IMR-90 (cell line): ENCODE measurements at regions not wholly inside any gene's neighbourhood (a gene's known extent, or its start where the extent isn't known, plus 50 kb on each side); places are given as distances from the start of the nearest gene placed in this dataset.

Experiments used
- ATAC-seq: fragments of 200-7000 bp; cut with Tn5 transposase; 2 replicates; pipeline ENCODE4 v1.9.1; 2020; ENCODE audit warnings: low read depth, mild to moderate bottlenecking, moderate library complexity
- BruUV-seq: library from RNA; stranded (reverse); fragments of 400-500 nt; replicated peaks from 2 replicates; lab custom pipeline; 2021; lab: Mats Ljungman, UMichigan
- CTCF ChIA-PET: fragments of 300-600 bp; formaldehyde crosslinking; extraction: SDS; loops from one replicate; lab custom pipeline; 2021; ENCODE audit warnings: antibody characterized with exemption; lab: Yijun Ruan, JAX
- POLR2A ChIA-PET: fragments of 300-600 bp; sonication (Branson Sonifier 250); formaldehyde crosslinking; loops from one replicate; lab custom pipeline; 2022; ENCODE audit warnings: antibody characterized with exemption; ENCODE audit not compliant: unreplicated experiment; lab: Charles Lee
- DNase-seq: peaks from one replicate; pipeline ENCODE4 v3.0.0; 2013
- H2AFZ ChIP-seq: replicated peaks from 2 replicates; pipeline ENCODE3; 2013; ENCODE audit warnings: low read length, mild to moderate bottlenecking; ENCODE audit not compliant: poor library complexity
- H2AK5ac ChIP-seq: 2 replicates; pipeline ENCODE4 v1.6.1; 2013; ENCODE audit warnings: low read depth, low read length, inconsistent platforms
- H2AK9ac ChIP-seq: replicated peaks from 2 replicates; pipeline ENCODE3; 2013; ENCODE audit warnings: mild to moderate bottlenecking, low read depth, low read length, moderate library complexity; ENCODE audit not compliant: poor library complexity
- H2BK120ac ChIP-seq: 2 replicates; pipeline ENCODE4 v1.6.1; 2013; ENCODE audit warnings: low read depth, low read length, inconsistent platforms
- H2BK15ac ChIP-seq: 3 replicates; pipeline ENCODE4 v1.6.1; 2013; ENCODE audit warnings: low read depth, low read length, inconsistent platforms
- H2BK20ac ChIP-seq: 2 replicates; pipeline ENCODE4 v1.6.1; 2013; ENCODE audit warnings: low read depth, mild to moderate bottlenecking, inconsistent platforms, low read length, moderate library complexity
- H2BK5ac ChIP-seq: 2 replicates; pipeline ENCODE4 v1.6.1; 2013; ENCODE audit warnings: mild to moderate bottlenecking, low read depth, low read length, inconsistent platforms; ENCODE audit not compliant: poor library complexity, severe bottlenecking
- H3K14ac ChIP-seq: replicated peaks from 2 replicates; pipeline ENCODE4 v1.6.1; 2013; ENCODE audit warnings: low read depth, low read length, inconsistent platforms
- H3K18ac ChIP-seq: 2 replicates; pipeline ENCODE4 v1.6.1; 2013; ENCODE audit warnings: low read depth, low read length, control low read depth
- H3K23ac ChIP-seq: 2 replicates; pipeline ENCODE4 v1.6.1; 2013; ENCODE audit warnings: low read depth, low read length, inconsistent platforms
- H3K27ac ChIP-seq: 2 replicates; pipeline ENCODE4 v1.5.1; 2013; ENCODE audit warnings: mild to moderate bottlenecking, control low read depth, low read length; ENCODE audit not compliant: insufficient read depth
- H3K27me3 ChIP-seq: 2 replicates; pipeline ENCODE4 v1.6.1; 2013; ENCODE audit warnings: low read length; ENCODE audit not compliant: control insufficient read depth, insufficient read depth
- H3K36me3 ChIP-seq: 2 replicates; pipeline ENCODE4 v1.6.1; 2013; ENCODE audit warnings: low read length, mixed read lengths; ENCODE audit not compliant: control insufficient read depth, insufficient read depth
- H3K4ac ChIP-seq: 2 replicates; pipeline ENCODE4 v1.6.1; 2013; ENCODE audit warnings: low read depth, low read length, inconsistent platforms
- H3K4me1 ChIP-seq: 2 replicates; pipeline ENCODE4 v1.6.1; 2013; ENCODE audit warnings: low read length, mixed read lengths; ENCODE audit not compliant: control insufficient read depth, insufficient read depth
- H3K4me2 ChIP-seq: 2 replicates; pipeline ENCODE4 v1.6.1; 2013; ENCODE audit warnings: low read depth, mild to moderate bottlenecking, control low read depth, low read length, moderate library complexity
- H3K4me3 ChIP-seq: 2 replicates; pipeline ENCODE4 v1.5.1; 2013; ENCODE audit warnings: low read depth, mild to moderate bottlenecking, control low read depth, low read length, moderate library complexity; ENCODE audit not compliant: insufficient read depth
- H3K56ac ChIP-seq: 2 replicates; pipeline ENCODE4 v1.6.1; 2013; ENCODE audit warnings: low read length, inconsistent platforms; ENCODE audit not compliant: insufficient read depth; ENCODE audit errors: extremely low read depth
- H3K79me1 ChIP-seq, 2 experiments: 2 replicates each; pipeline ENCODE4 v1.6.1; 2013; ENCODE audit warnings: low read length in 2 of 2, inconsistent platforms in 1 of 2, low read depth in 1 of 2
- H3K9ac ChIP-seq: 2 replicates; pipeline ENCODE4 v1.6.1; 2013; ENCODE audit warnings: low read depth, low read length, control low read depth
- H3K9me1 ChIP-seq: 2 replicates; pipeline ENCODE4 v1.6.1; 2013; ENCODE audit warnings: low read length, inconsistent platforms; ENCODE audit not compliant: insufficient read depth
- H3K9me3 ChIP-seq: 2 replicates; pipeline ENCODE4 v1.6.1; 2013; ENCODE audit warnings: low read length; ENCODE audit not compliant: control insufficient read depth, insufficient read depth
- H4K20me1 ChIP-seq: 2 replicates; pipeline ENCODE4 v1.6.1; 2013; ENCODE audit warnings: low read length, inconsistent platforms; ENCODE audit not compliant: insufficient read depth
- H4K5ac ChIP-seq: 2 replicates; pipeline ENCODE4 v1.6.1; 2013; ENCODE audit warnings: mild to moderate bottlenecking, low read depth, low read length, control low read depth
- H4K8ac ChIP-seq, 2 experiments: 2 replicates each; pipeline ENCODE4 v1.6.1; 2013; ENCODE audit warnings: low read depth in 2 of 2, low read length in 2 of 2, control low read depth in 1 of 2, inconsistent platforms in 1 of 2
- H4K91ac ChIP-seq: 2 replicates; pipeline ENCODE4 v1.6.1; 2013; ENCODE audit warnings: low read depth, low read length, inconsistent platforms; ENCODE audit not compliant: insufficient read depth
- BHLHE40 ChIP-seq: fragments of 150-350 bp; IDR thresholded peaks from 2 replicates; pipeline ENCODE4 v1.6.1; 2016; ENCODE audit warnings: mild to moderate bottlenecking, low read depth, low read length
- CEBPB ChIP-seq: IDR thresholded peaks from 2 replicates; pipeline ENCODE4 v1.6.1; 2012; ENCODE audit warnings: low read depth, low read length, improper control_type of control experiment
- CTCF ChIP-seq: conservative IDR thresholded peaks from 2 replicates; pipeline ENCODE4 v1.5.1; 2012; ENCODE audit warnings: mild to moderate bottlenecking, low read depth, low read length, improper control_type of control experiment
- ELK1 ChIP-seq: fragments of 150-350 bp; IDR thresholded peaks from 2 replicates; pipeline ENCODE4 v1.6.1; 2016; ENCODE audit warnings: low read depth, mild to moderate bottlenecking, low read length, moderate library complexity, borderline replicate concordance
- MAZ ChIP-seq: IDR thresholded peaks from 2 replicates; pipeline ENCODE4 v1.6.1; 2012; ENCODE audit warnings: low read depth, mild to moderate bottlenecking, low read length, improper control_type of control experiment, moderate library complexity, borderline replicate concordance
- POLR2A ChIP-seq: IDR thresholded peaks from 2 replicates; pipeline ENCODE4 v1.6.1; 2012; ENCODE audit warnings: mild to moderate bottlenecking, low read depth, low read length
- RCOR1 ChIP-seq: IDR thresholded peaks from 2 replicates; pipeline ENCODE4 v1.6.1; 2012; ENCODE audit warnings: mild to moderate bottlenecking, low read length, improper control_type of control experiment; ENCODE audit not compliant: insufficient replicate concordance
- RFX5 ChIP-seq: IDR thresholded peaks from 2 replicates; pipeline ENCODE4 v1.8.0; 2012; ENCODE audit warnings: low read depth, mild to moderate bottlenecking, low read length, moderate library complexity
- SMC3 ChIP-seq: fragments of 150-350 bp; IDR thresholded peaks from 2 replicates; pipeline ENCODE4 v1.6.1; 2016; ENCODE audit warnings: low read depth, mild to moderate bottlenecking, antibody characterized with exemption, low read length, moderate library complexity
- USF2 ChIP-seq: fragments of 150-350 bp; IDR thresholded peaks from 2 replicates; pipeline ENCODE4 v1.6.1; 2017; ENCODE audit warnings: mild to moderate bottlenecking, antibody characterized with exemption, low read length, low read depth
- WGBS, 2 experiments: methylation state at CpG; one replicate each; pipeline versions ENCODE4 v1.1.5 to v1.1.7; 2013; ENCODE audit warnings: missing lambda C conversion rate in 2 of 2; ENCODE audit not compliant: insufficient read length in 1 of 2; ENCODE audit errors: extremely low coverage in 2 of 2; 5-methylcytosine and 5-hydroxymethylcytosine counted together
- dilution Hi-C: fragments of 300-500 bp; cut with HindIII; formaldehyde crosslinking; loops from one replicate; pipeline ENCODE4 v1.14.3; 2018; ENCODE audit warnings: low sequenced_read_pairs; ENCODE audit not compliant: unreplicated experiment
- in situ Hi-C: fragments of 300-500 bp; cut with MboI; formaldehyde crosslinking; loops from 3 replicates; pipeline ENCODE4 v1.14.3; 2019; ENCODE audit warnings: low sequenced_read_pairs, inconsistent platforms, mixed read lengths
- intact Hi-C: fragments of 100-400 bp; cut with micrococcal nuclease; formaldehyde crosslinking; loops from 2 replicates; pipeline ENCODE4 v1.10.0; 2022

- Histone ChIP-seq H3K23ac (no peak overlapping the region), H2BK5ac (no peak overlapping the region), H3K27ac (no peak overlapping the region), H2AK9ac (no peak overlapping the region), H3K4me1 (no peaks in the 10 kb centered on the region), H3K9me3 (no peaks in the 10 kb centered on the region), H2AK5ac (no peak overlapping the region), H3K4me2 (no peak overlapping the region), H3K18ac (no peak overlapping the region), H3K36me3 (no peaks in the 10 kb centered on the region), H4K8ac (no peak overlapping the region), H3K27me3 (no peaks in the 10 kb centered on the region), H3K9ac (no peak overlapping the region), H2BK20ac (no peak overlapping the region), H2BK15ac (no peak overlapping the region), H3K56ac (no peak overlapping the region), H3K79me1 (no peaks in the 10 kb centered on the region), H3K4ac (no peak overlapping the region), H3K9me1 (no peaks in the 10 kb centered on the region), H4K20me1 (no peaks in the 10 kb centered on the region), H4K91ac (no peak overlapping the region), H4K5ac (no peak overlapping the region), H3K4me3 (no peak overlapping the region), H2BK120ac (no peak overlapping the region), H3K14ac (no peak overlapping the region), H2AFZ (no peak overlapping the region)
- DNase-seq (no peak), ATAC-seq (no peak)
- whole genome bisulfite sequencing, 2 experiments: no CpG with 5 or more reads among the region's 1 CpG
- in situ Hi-C loops (no loop called here), dilution Hi-C loops (no loop called here), intact Hi-C loops (no loop called here)
- TF ChIP-seq USF2 (no peak), SMC3 (no peak), RFX5 (no peak), RCOR1 (no peak), POLR2A (no peak), CTCF (no peak), BHLHE40 (no peak), MAZ (no peak), CEBPB (no peak), ELK1 (no peak)
- BruUV-seq: no TSS peak
- POLR2A ChIA-PET: no interaction called here
- CTCF ChIA-PET: no interaction called here
These were observed 382.2 kb downstream of the CCER1 start for GRCh38 chr12:90572778-90573177.
